HG02678 (cell line): ENCODE measurements at regions not wholly inside any gene's neighbourhood (a gene's known extent, or its start where the extent isn't known, plus 50 kb on each side); places are given as distances from the start of the nearest gene placed in this dataset.

Source experiments
- ATAC-seq: cut with Tn5 transposase; IDR thresholded peaks from one replicate; pipeline ENCODE4 v1.9.1; 2021; ENCODE audit warnings: mild to moderate bottlenecking, moderate library complexity; ENCODE audit not compliant: unreplicated experiment

DNA sequence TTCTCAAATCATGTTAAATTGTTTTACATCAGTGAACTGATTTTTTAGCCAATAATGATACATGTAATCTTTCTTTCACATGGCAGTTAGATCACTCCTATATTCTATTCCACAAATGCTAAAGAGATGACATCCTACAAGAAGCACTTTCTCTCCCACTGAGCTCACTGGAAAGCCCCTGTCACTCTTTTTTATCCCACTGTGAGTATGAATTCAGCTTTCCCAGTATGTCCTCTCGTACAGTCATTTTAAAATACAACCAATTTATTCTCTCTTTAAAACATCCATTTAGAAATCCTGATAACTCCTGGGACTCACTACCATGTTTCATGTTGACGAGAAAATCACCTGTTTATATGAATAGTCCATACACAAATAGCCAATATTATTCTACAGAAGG lies 599.9 kb downstream of the SEMA5A start:
- ATAC-seq = no peak

DNA sequence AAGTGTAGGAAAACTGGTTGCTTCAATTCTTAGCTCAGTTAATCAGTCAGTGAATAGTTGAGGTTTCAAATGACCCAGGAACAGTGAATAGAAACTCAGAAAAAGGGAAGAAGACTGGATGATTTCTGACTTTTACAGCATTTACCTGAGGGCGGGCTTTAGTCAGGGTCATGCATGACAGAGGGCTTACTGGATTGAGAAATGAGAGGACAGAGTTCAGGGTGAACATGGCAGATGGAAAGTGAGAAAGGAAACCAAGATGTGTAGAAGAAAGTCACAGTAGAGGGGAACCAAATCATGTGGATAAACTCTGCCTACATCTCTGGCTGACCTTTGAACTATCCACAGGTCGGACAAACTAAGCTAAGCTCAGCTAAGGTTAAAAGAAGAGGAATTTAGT lies 596.0 kb downstream of the SEMA5A start:
- ATAC-seq = peak; percentile 91

DNA sequence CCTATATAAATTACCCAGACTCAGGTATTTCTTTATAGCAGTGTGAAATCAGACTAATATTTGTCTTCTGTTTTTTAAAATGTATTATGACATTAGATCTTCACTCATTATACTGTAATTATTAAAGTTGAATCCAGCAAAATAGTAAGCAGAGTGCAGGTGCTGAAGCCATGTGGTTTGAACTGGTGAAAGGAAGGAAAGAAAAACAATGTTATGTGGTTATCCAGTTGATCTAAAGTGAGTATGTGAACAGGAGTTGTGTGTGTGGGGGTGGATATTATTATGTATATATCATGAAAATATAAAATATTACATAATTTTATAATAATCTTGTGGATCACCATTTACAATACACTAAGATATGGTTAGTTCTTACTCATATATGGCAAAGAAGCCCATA lies 593.7 kb downstream of the SEMA5A start:
- no peak for ATAC-seq

DNA sequence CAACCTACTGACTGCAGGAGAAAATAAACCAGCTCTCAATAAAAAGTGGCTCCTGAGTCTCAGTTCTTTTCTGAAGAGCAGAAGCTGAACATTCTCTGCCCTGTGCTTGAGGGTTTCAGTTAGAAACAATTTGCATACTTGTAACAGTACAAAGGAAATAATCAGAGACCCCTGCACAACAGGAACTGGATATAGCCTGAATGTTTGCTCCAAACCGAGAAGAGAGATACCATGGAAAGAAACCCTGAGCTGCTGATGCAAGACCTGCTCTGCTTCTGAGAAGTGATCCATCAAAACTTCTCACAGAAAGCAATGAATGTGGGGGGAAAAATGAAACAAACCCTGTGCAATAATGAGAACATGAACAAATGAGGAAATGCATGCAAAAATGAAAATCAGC lies 592.9 kb downstream of the SEMA5A start:
- no peak for ATAC-seq

DNA sequence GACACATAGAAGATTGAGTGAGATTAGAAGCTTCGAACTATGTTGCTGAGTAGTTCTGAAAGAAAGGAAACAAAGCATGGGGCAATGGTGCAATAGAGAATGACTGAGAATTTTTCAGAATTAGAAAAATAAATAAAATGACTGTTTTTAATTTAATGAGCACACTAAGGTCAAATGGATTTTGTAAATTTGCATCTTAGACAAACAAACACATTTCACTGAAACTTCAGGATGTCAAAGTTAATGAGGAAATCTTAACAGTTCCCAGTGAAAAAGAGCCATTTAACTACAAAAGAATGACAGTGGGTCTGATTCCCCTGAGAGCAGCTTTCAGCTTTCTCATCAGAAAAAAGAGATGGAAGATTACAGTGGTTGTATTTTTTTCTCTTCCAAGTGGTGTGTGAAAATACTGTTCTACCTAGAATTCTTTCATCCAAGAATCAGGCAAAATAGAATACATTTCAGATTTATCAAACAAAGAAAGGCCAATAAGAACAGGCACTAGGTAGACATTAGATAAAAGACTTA lies 591.9 kb downstream of the SEMA5A start:
- no peak for ATAC-seq

DNA sequence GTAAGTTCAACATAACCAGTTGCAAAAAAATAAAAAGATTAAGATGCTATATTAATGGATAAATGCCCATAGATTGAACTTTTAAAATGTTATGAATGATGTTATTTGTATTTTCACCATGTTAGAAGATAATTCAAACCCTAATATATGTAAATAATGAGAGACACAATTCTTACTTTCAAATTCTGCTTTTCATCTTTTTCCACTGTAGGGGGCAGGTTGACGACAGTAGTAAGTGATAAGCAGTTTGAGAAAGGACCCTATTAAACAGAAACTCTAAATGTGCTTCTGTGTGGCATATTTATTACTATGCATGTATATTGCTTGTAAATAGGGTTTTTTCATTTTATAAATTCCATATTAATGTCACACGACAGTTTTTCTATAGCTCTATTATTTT lies 591.1 kb downstream of the SEMA5A start:
- no peak for ATAC-seq

DNA sequence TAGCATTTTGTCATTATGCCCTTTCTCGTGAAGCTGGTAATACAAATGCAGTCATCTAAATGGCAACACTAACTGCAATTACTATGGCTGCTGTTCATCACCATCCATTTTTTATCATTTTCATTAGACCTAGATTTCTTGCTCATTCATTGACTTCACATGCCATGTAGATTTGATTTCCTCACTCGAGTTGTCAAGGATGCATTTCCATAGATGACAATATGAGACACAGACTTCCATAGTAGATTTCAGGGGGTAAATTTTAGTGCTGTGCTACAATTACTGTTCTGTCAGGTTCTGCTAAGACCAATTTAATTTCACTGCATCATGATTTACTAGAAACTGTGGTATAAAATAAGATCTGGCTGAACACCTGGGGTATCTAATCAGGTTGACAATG lies 589.2 kb downstream of the SEMA5A start:
- ATAC-seq = no peak

DNA sequence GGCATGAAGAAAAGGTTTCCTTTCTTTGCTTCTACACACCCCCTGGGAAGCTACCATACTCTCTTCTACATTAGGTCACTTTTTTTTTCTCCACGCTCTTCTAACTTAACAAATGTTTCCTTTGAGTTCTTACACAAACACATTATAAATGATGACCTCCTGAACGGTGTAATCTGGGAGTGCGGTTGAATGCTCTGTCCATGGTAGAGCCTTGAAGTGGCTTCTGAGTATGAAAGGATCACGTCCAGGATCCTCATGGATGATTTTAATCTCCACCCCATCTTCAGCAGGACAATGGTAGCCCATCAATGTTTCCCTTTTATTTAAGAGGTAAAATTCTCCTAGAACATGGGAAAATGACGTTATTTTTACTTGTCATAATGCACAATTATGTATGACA lies 587.3 kb downstream of the SEMA5A start:
- ATAC-seq = no peak

DNA sequence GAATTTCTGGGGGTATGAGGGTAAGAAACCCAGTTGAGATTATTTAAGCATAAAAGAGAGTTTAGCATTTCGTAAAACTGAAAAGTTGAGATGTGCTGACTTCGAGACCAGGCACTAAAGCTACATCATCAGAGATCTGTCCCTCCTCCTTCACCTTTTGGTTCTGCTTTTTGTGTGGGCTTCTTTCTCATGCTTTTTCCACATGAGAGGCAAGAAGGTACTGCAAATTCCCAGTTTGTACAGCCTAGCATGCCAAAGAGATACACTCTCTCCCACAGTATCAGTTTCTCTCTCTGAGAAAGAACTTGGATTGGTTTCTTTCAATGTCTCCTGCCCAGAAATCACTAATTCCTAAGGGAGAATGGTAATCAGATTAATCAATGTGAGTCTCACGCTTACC lies 584.7 kb downstream of the SEMA5A start:
- ATAC-seq = no peak

DNA sequence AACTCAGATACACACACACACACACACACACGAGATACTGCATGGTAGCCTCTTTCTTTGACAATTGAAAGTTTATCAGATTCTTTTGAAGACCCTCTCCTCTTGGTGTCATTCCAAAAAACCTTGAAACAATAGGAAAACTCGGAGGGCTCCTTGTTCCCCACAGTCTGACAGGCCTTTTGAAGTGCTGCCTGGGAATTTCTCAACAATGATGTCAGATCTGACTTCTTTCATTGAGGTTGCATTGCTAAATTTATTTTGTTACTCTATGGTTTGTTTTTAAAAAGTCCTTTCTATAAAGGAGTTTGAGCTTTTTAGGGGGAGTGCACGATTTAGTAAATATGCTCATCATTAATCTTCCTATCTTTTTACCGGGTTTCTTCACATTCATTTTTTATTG lies 583.9 kb downstream of the SEMA5A start:
- no peak for ATAC-seq

DNA sequence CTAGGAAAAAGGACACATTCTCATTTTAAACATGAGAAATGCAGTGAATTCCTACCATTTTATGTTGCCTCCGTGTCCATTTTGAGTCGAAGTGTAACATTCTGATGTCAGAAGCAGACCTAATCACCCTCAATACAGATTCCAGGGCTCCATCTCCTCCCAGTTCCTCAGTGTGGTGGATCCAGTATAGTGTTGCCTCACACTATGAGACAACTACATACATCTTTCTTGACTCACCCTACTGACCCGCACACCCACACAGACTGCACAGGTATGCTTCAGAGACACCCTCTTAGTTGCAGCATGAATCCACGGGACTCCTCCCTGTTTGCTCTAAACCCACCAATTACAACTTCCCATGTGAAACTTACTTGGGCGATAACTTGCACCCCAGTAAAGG lies 564.9 kb downstream of the SEMA5A start:
- ATAC-seq = no peak

DNA sequence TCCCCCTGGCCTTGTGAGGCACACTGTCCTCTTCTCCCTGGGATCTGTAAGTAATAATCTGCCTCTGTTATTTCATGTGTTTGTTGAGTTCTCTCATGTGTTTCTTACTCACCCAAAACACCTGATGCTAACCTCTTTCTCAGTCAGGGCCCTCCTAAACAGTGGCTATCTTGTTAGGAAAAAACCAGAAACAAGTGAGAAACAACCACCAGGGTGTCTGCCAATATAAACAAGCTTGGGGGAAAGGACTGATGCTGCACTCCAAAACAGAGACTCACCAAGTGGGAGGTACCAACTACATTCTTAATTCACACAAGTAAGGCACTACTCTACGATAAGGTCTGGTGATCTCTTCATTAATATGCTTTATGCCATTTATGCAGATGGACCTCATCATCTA lies 564.4 kb downstream of the SEMA5A start:
- ATAC-seq = no peak

DNA sequence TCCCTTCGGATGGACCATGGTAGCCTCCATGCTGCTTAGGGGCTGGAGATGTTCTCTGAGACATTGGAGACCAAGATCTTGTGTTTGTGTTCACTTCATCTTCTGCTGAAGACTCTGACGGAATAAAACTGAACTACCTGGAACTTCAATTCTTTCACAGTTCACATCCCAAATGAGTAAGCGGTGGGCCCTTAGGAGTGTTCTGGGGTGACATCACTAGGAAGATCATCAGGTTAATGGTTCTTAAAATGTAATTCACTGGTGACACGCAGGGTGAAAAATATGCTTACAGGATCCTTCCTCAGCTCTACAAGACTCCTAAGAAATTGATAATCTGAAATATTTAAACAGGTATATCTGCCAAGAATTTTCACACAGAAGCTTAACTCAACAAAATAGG lies 561.5 kb downstream of the SEMA5A start:
- ATAC-seq = no peak
